GM03348 (cell line): ENCODE measurements at regions not wholly inside any gene's neighbourhood (a gene's known extent, or its start where the extent isn't known, plus 50 kb on each side); places are given as distances from the start of the nearest gene placed in this dataset.
"Not testable (repeated sequence)": the region's sequence is repeated elsewhere in the genome, so short reads cannot be mapped to it uniquely, and the experiment has no call there.

Source experiments
- DNase-seq: peaks from one replicate; pipeline ENCODE4 v3.0.0; 2012; ENCODE audit warnings: low spot score

GRCh38 chr16:88186889-88187870 lies 195.6 kb upstream of the ZNF469 start:
- DNase-seq, result not testable (repeated sequence)

GRCh38 chr16:88188171-88188895 lies 194.4 kb upstream of the ZNF469 start:
- DNase-seq, result not testable (repeated sequence)

- not testable (repeated sequence) for DNase-seq
Measured at GRCh38 chr16:88190592-88191095, 192.1 kb upstream of the ZNF469 start.

- DNase-seq, result not testable (repeated sequence)
Measured at GRCh38 chr16:88191168-88191567, 191.6 kb upstream of the ZNF469 start.

- DNase-seq, result no peak
Measured at GRCh38 chr16:88192601-88193000, 190.2 kb upstream of the ZNF469 start.

- DNase-seq, result not testable (repeated sequence)
Measured at GRCh38 chr16:88193706-88194396, 188.9 kb upstream of the ZNF469 start.

GRCh38 chr16:88194397-88195268 lies 188.1 kb upstream of the ZNF469 start:
- DNase-seq, result peak; percentile 75

GRCh38 chr16:88195269-88195705 lies 187.5 kb upstream of the ZNF469 start:
- no peak for DNase-seq

- no peak for DNase-seq
Measured at GRCh38 chr16:88195911-88196465, 186.8 kb upstream of the ZNF469 start.

- DNase-seq, result no peak
Measured at GRCh38 chr16:88196471-88197400, 186.0 kb upstream of the ZNF469 start.

GRCh38 chr16:88197481-88198456 lies 185.0 kb upstream of the ZNF469 start:
- DNase-seq, result no peak

GRCh38 chr16:88198457-88199295 lies 184.1 kb upstream of the ZNF469 start:
- DNase-seq, result not testable (repeated sequence)

- not testable (repeated sequence) for DNase-seq
Measured at GRCh38 chr16:88199296-88200153, 183.2 kb upstream of the ZNF469 start.

- DNase-seq, result not testable (repeated sequence)
Measured at GRCh38 chr16:88200154-88200895, 182.4 kb upstream of the ZNF469 start.

- DNase-seq, result no peak
Measured at GRCh38 chr16:88200896-88201185, 181.9 kb upstream of the ZNF469 start.

- not testable (repeated sequence) for DNase-seq
Measured at GRCh38 chr16:88201611-88202010, 181.1 kb upstream of the ZNF469 start.
